Hematopoietic multipotent progenitor cell treated with erythropoietin and hydrocortisone succinate and interleukin-3 and kit ligand, for 8 days (in vitro differentiated cells): ENCODE measurements at regions not wholly inside any gene's neighbourhood (a gene's known extent, or its start where the extent isn't known, plus 50 kb on each side); places are given as distances from the start of the nearest gene placed in this dataset.
"Not testable (repeated sequence)": the region's sequence is repeated elsewhere in the genome, so short reads cannot be mapped to it uniquely, and the experiment has no call there.

Experiments
- DNase-seq: peaks from one replicate; pipeline ENCODE4 v3.0.0-alpha.2; 2015

DNA sequence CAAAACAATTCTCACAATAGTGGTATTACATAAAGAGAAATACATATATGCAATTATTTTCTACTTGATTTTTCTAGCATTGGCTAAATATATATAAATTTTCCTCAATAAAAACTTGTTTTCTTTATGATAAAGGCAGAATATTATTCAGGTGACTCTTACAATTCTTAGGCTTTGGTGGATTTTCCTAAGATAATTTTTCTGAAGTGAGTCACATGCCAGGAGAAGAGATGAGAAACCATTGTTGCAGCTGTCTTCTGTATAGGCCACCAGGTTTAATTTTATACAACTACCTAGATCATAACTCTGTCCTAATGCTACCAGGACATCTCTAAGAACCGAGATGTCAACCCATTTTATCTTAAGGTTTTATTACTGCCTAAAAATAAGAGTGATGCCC, 552.4 kb upstream of the CDH2 start:
- no peak for DNase-seq

DNA sequence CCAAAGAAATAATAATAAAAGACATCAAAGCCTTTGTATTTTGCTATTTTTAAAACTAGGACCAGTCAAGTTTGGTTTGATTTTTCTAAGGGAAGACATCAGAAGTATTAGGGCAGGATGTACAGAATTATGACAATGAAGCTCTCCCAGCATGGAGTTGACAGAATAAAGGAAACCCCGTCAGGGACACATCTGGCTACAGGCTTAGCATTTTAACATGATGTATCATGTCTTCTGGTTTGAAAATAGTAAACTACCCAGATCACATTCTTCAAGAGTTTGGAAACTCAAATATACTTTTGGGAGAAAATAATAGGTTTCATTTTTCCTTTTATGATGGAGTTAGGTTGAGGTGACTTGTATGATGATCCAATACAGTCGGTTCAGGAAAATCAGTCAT, 552.0 kb upstream of the CDH2 start:
- DNase-seq = no peak

DNA sequence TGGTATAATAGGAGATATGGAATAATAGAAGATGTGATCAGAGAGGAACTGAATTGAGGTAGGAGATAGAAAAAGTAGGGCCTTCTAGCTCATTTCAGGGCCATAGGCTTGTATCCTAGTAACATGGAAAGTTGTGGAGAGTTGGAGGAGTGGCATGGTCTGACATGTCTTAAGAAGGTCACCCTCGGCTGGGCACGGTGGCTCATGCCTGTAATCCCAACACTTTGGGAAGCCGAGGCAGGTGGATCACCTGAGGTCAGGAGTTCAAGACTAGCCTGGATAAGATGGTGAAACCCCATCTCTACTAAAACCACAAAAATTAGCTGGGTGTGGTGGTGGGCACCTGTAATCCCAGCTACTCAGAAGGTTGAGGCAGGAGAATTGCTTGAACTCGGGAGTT, 550.3 kb upstream of the CDH2 start:
- DNase-seq = not testable (repeated sequence)

DNA sequence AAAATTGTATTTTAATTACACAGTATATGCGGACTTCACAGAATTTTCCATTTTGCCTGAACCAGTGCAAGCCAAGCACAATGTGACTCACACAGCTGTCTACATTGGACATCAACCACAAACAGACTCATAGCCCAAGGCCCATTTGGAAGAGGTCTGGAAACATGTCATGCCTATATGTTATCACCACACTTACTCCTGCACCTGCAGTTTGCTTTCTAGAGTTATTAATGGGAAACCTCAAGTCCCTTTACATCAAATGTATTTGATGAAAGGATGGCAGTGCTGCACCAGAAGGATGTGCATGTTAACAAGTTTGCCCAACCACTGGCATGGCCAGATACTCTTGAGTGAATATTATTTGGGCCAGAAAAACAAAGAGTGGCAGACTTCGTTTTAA, 548.9 kb upstream of the CDH2 start:
- DNase-seq = no peak

DNA sequence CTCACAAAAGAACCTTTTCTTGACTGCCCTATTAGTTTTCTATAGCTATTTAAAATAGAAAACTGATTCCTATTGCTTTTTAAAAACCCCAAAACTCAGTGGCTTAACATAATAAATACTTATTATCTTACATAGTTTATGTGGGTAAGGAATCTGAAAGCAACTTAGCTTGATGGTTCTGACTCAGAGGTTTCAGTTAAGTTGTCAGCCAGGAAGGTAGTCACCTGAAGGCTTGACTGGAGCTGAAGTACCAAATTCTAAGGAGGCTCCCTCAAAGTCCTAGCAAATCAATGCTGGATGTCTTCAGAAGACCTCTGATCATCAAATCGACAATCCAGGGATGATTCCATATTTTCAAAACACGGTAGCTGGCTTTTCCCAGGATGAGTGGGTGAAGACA, 546.6 kb upstream of the CDH2 start:
- no peak for DNase-seq

DNA sequence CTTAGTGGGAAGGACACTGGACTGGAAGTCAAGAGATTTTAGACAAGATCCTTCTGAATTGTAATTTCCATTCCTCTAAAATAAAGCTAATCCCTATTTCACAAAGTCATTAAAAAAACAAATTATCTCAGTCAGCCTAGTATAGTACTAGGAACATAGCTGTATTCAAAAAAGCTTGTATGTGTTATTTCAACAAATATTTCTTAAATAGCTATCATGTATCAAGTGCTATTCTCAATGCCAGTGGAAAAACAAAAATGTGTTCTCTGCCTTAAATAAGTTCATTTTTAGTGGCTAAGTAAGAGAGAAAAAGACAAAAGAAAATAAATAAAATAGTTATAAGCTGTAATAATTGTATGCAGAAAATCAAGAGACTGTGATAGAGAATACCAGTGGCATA, 541.8 kb upstream of the CDH2 start:
- DNase-seq = no peak

DNA sequence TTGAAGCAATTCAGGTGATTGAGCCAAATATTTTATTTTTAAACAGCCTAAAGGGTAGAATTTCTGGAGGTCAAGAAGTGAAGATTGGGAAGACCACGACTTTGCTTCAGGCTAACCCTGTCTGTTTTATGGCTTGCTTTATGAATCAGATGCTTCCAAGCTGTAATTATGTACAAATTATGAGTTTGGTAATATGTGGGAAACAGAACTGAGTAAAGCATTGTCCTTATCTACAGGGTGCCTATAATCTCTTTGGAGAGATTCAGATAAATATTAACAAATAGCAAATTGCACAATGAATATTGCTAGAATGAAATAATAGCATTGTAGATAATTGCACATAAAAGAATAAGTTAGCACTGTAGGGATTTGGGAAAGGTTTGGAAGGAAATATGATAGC, 539.4 kb upstream of the CDH2 start:
- no peak for DNase-seq

DNA sequence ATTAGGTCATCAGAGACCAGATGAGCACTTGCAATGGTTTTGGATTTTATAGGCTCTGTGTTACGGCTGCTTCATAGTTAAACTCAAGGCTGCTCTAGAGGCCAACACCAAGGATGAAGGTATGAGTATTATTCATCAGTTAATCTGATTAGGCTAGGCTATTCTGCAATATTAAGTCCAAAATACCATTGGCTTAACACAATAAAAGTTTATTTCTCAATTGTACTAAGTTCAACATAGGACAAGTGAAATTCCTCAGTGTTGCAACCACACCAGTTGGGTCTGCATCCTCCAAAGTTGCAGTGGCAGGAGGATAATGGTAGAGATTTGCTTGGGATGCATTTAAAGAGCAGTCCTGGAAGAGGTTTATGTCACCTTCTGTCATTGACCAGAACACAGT, 538.3 kb upstream of the CDH2 start:
- DNase-seq = no peak

DNA sequence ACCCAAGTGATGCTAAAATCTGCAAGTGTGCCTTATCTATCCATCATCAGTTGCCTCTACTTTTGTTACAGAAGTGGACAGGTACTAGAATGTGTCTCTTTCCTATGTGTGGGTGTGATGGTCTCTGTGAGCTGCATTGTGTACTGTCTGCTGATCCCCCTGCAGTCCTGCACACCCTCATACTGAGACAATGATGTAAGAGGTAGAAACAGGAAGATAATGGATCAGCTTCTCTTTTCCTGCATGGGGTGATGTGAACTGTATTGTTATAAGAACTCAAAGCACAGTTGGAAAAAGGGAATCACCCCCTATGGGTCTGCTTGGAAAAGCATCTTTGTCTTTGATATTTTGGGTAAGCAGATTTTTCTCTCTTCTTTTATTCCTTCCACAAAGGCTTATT, 537.6 kb upstream of the CDH2 start:
- DNase-seq = no peak

DNA sequence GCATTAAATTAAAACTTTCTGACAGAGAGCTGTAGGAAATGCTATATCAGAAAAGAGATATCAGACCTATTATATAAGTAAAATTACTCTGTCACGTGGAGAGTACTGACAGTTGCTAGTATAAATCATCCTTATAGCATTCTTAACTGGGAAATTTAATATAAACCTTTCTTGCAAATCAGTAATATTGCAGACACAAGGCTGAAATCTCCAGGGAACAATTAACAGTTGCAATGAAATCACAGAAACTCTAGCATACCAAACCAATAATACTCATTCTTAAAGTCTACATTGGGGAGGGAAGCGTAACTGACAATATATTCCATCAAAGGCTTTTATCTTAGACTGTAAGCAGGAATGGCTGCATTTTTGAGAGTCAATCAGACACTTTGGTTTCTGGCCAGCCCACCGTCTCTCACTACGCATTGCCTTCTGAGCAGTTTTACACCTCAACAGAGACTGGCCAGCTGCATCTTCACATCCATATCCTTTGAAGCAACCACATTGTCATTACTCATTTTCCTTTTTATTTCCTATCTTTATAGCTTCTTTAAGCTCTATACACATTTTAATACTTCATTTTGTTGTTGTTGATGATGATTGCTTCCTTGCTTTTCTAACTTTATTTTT, 536.0 kb upstream of the CDH2 start:
- no peak for DNase-seq

DNA sequence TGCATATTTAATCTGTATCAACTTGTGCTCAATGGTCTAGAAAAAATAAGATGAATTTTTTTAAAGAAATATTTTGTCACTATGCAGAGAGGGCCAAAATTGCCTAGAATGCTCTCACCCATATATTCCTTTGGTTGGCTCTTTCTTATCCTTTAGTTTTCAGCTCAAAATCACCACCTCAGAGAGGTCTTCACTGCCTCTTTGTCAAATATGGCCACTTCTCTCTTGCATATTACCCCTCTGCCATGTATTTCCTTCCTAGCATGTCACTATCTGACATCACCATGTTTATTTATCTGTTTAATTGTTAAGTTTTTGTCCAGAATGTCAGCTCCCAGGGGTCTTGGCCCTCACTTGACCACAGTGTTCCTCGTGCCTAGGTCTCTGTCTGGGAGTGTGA, 535.2 kb upstream of the CDH2 start:
- DNase-seq = no peak

DNA sequence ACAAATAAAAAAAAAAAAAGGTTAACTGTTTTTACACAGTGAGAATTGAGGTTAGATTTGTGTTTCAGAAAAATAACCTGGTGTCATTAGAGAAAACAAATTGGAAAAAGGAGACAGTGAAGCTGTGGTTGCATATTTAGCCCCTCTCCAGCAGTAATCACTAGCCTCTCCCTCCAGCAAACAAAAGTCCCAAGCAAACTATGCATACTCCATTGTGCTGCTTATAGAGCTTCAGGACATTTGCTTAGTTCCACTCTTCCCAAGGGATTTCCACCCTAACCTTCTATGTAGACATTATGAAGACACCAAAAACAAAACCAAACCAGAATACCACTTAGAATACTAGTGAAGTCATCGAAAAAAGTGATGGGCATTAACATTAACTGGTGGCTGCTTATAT, 534.2 kb upstream of the CDH2 start:
- DNase-seq = no peak

DNA sequence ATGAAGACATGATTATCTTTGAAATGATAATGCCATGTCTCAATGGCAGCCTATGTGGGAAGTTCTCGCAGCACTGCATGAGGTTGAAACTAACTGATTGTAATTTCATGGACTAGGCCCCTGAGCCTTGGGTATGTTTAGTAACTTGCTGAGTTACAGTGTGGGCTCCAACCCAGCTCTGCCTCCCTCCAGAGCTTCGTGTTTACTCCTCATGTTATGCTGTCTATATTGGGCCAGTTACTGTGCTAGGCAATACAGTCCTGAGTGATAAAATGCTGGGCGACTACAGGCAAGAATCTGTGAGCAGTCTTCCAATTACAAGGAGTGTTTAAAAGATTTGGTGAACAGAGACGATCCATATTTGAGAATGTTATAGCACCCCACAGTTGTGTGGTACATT, 530.1 kb upstream of the CDH2 start:
- DNase-seq = no peak

DNA sequence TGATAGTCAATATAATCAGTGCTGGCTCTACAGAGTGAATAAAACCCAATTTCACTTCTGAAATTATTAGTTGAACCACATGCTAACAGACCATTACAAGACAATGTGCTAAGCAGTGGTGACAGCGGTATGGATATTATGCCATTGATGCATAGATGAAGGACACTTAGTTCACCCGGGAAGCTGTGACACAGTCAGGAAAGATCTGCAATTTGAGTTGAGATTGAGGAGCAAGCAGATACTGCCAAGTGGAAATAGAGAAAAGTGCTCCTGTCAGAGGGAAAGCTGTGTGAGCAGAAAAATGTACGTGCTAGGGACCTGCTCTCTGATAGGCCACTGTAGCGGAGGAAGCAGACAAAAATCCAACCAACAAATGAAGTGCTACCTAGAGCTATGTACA, 529.5 kb upstream of the CDH2 start:
- DNase-seq = no peak

DNA sequence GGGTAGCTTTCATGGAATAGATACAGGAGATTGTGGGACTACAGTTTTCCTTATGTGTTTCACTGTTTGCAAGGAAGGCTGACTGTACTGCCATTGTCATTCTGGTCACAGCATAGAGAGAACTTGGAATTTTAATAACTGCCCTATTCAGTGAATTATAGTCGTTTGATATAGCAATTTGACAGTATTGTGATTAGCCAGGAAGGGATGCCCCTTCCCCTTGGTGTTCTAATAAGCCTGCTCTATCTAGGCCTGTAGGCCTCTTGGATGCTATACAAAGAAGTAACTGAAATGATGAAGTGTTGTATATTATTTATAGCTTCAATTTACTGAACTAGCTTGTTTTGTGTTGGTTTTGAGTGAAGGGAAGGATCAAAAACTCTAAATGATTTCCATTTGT, 528.6 kb upstream of the CDH2 start:
- no peak for DNase-seq

DNA sequence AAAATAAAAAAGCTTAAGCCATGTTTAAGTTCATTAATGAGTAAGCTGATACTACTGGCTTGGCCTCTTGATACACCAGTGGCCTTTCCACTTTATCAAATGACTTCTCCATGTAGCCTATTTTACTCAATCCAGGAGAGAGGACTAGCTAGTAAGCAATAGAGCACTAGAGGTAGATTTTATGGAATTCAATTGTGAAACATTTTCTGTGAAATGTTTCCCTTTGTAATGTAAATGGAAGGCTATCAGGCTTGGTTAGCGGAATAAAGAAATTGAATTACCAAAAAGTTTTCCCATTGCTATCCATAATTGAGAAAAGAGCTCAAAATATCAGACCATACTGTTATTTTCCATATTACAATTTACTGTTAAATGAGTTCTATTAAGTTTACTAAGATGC, 515.4 kb upstream of the CDH2 start:
- DNase-seq = no peak

DNA sequence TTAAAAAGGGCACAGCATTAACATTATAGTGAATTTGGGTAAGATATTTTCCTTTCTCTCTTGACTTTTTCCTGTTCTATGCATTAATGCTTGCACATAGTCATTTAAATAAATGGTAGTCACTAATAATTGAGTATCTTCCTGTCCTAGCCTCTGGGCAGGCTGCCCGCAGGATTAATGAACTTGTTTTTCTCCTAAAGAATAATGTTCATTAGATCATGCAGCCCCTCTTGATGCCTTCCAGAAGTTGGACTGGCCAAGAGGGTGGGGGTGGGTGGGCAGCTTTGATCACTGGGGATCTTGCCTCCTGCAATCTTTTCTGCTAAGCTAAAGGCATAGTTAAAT, 514.5 kb upstream of the CDH2 start:
- DNase-seq = no peak

DNA sequence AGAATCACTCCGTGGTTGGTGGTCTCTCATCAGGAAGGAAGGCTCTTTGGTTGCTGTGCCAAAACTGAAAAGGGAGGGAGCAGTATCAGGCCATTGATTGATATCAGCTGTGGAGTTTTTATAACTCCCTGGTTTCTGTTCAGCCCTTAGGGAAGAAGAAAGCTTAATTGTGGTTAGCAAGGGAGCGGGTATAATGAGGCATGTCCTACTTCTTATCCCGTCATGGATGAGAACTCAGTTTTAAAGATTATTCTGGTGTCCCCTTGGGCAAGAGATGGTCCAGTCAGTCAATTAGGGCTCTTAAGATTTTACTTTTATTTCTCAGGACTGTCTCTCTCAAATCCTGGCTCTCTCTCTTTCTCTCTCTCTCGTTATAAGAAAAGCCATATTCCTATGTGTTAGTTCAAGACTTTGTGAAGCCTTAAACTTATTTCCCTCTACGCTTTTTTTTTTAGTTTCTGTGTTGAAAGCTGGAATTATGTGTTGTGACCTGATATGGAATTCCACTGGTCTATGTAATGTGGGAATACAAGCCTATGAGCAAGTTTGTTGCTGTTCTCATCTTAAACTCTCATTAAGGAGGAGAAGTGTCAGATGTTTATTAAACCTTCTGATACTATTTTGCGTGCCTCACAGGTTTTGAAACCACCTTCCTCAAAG, 514.0 kb upstream of the CDH2 start:
- DNase-seq = no peak

DNA sequence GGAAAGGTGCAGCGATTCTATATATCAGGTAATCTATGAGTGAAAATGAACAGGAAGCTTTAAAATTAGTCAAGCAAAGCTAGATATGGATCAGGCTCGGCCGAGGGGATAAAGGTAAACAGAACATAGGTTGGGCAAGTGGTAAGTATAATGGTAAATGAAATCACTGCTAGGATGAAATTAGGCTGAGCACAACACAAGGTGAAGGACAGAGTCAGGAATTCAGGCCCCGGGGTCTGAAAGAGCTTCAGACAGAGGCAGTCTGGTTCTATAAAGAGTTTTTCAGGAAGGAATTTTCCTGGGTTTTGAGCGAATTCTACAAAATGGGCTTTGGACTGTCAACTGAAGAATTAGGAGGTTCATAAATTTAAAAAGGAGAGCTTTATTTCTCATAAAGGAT, 513.2 kb upstream of the CDH2 start:
- DNase-seq = no peak

DNA sequence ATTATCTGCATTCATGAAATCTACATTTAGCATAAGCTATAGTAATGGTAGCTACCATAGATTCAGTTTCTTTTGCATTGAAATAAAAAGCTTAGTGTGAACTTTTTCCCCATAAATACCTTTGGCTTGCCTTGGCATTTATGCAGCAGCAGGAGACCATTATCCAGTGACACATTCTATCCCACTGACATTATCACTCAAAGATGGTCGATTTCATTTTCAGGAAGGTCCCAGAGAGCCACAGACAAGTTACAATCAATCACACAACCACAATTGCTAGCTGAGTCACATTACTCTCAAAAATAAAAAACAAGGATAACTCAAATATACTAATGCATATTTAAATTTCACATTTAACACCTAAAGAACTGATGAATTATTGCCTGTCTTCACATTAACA, 512.7 kb upstream of the CDH2 start:
- no peak for DNase-seq

DNA sequence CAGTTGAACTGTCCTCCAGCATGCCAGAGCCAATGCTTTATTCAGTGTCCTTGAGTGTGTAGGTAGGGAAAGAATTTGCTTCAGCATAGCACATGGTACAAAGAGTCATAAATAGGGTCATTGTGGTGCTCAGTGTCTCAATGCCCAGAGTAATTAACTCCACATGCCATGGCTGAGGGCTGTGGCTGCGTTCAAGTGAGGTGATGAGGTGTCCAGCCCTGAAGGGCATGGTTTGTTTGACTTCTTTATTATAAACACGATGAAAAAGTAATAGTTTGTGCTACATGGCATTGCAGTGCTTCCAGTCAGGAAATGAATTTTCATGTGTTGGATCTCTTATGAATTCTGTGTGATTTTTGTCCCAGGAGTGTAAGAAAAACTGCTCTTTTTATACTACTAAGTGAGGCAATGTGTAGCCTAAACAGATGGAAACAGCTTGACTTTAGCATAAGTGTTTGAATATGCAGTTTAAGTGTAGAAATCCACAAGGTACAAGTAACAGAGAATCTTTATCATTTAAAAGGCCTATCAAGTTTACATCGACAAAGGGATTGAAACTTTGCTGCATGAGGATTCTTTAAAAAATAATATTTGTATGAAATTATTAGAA, 507.9 kb upstream of the CDH2 start:
- DNase-seq = no peak

DNA sequence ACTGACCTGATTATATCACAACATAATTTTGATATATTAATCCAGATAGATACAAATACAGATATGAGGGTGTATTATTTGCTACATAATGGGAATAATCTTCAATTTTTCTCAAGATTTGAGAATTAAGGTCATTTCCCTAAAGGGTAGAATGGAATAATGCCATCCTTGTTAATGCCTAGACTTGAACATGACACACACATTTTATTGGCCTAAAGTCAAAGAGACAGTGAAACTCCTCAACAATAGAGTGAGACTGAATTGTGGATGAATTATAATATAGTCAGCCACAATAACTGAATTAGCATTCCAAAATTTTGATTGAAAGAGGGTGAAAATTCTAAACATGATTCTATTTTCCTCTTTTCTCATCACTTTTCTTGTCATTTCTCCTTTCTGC, 506.0 kb upstream of the CDH2 start:
- no peak for DNase-seq

DNA sequence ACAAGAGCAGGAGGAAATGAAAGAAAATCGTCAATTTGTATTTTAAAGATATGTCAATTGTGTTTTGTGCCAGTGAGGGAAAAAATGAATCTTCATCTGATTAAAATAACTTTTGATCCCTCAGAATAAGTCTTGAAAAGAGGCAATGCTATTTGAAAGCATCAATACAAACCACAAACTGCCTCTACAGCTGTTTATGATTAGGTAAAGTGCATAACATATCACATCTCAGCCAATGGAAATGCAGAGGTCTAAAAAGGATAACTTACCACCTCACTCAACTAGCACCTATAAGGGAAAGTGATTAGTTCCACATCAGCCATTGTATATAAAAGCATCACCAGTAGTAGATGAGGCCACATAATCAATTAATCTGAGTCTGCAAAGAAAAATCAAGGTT, 492.2 kb upstream of the CDH2 start:
- no peak for DNase-seq

DNA sequence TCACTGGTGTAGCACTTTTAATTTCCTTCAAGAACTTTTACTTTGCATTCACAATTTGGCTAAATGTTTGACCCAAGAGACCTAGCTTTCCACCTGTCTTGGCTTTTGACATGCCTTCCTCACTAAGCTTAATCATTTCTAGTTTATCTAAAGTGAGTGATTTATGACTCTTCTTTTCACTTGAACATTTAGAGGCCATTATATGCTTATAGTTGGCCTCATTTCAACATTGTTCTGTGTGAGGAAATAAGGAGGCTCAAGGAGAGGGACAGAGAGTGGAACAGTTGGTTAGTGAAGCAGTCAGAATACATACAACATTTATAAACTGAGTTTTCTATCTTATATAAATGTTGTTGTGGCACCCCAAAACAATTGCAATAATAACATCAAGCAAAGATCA, 489.3 kb upstream of the CDH2 start:
- no peak for DNase-seq

DNA sequence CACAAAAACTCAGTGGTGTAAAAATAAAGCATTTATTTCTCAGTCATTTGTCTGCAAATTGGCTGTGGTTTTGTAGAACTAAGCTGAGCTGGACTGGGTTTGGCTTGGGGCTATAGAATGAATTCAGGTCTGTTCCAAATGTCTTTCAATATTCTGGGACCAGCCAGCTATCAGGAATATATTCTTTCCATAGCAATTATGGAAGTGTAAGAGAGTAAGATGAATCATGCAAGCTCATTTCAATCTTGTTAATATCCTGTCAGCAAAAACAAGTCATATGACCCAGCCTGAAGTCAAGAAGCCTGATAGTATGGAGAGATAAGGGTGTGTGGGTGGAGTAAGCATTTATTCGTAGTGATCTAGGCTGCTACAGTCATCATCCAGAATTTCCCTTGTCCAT, 481.0 kb upstream of the CDH2 start:
- no peak for DNase-seq
